Common myeloid progenitor, CD34-positive (primary cell): ENCODE measurements at regions not wholly inside any gene's neighbourhood (a gene's known extent, or its start where the extent isn't known, plus 50 kb on each side); places are given as distances from the start of the nearest gene placed in this dataset.

ENCODE experiments used
- CTCF ChIA-PET: fragments of 350-600 bp; sonication (Branson Sonifier 250); formaldehyde crosslinking; loops from one replicate; lab custom pipeline; 2021; ENCODE audit warnings: antibody characterized with exemption; lab: Charles Lee
- POLR2A ChIA-PET: fragments of 350-600 bp; sonication (Branson Sonifier 250); formaldehyde crosslinking; loops from one replicate; lab custom pipeline; 2021; ENCODE audit warnings: antibody characterized with exemption; lab: Charles Lee
- DNase-seq, 3 donors: peaks; one replicate each; pipeline versions ENCODE4 v3.0.0 to v3.0.0-alpha.2; 2013
- H3K27ac ChIP-seq, 2 experiments: 1 replicate in 1 of 2; 2 replicates in 1 of 2; pipeline ENCODE4 v1.7.0; 2013; ENCODE audit warnings: inconsistent platforms in 2 of 2, low read length in 2 of 2, mild to moderate bottlenecking in 2 of 2, low read depth in 1 of 2, moderate library complexity in 1 of 2; ENCODE audit not compliant: severe bottlenecking in 2 of 2, insufficient read depth in 1 of 2, poor library complexity in 1 of 2
- H3K27me3 ChIP-seq, 5 experiments: replicated peaks in 2 of 5; 1 replicate in 3 of 5; 2 replicates in 2 of 5; pipeline versions ENCODE4 v1.6.1 to v1.7.0; 2013; ENCODE audit warnings: low read length in 4 of 5, mild to moderate bottlenecking in 2 of 5, moderate library complexity in 2 of 5, inconsistent platforms in 1 of 5; ENCODE audit not compliant: insufficient read depth in 5 of 5, control insufficient read depth in 4 of 5
- H3K36me3 ChIP-seq, 4 experiments: 1 replicate in 2 of 4; 2 replicates in 2 of 4; pipeline versions ENCODE4 v1.6.1 to v1.7.0; 2013; ENCODE audit warnings: low read length in 3 of 4, control low read depth in 1 of 4, mild to moderate bottlenecking in 1 of 4; ENCODE audit not compliant: control insufficient read depth in 4 of 4, insufficient read depth in 4 of 4
- H3K4me1 ChIP-seq, 4 experiments: 1 replicate in 3 of 4; 2 replicates in 1 of 4; pipeline versions ENCODE4 v1.6.1 to v1.7.1; 2013; ENCODE audit warnings: low read length in 3 of 4, mild to moderate bottlenecking in 3 of 4, control low read depth in 1 of 4, inconsistent platforms in 1 of 4, moderate library complexity in 1 of 4; ENCODE audit not compliant: control insufficient read depth in 4 of 4, insufficient read depth in 4 of 4; ENCODE audit errors: control extremely low read depth in 1 of 4
- H3K4me3 ChIP-seq, 7 experiments: 1 replicate in 4 of 7; 2 replicates in 3 of 7; pipeline versions ENCODE4 v1.5.1 to v1.7.0; 2013; ENCODE audit warnings: mild to moderate bottlenecking in 7 of 7, low read length in 6 of 7, moderate library complexity in 6 of 7, inconsistent platforms in 2 of 7, low read depth in 2 of 7, control low read depth in 1 of 7; ENCODE audit not compliant: insufficient read depth in 4 of 7, control insufficient read depth in 1 of 7; ENCODE audit errors: extremely low read depth in 1 of 7
- H3K9me3 ChIP-seq, 5 experiments: 1 replicate in 4 of 5; 2 replicates in 1 of 5; pipeline versions ENCODE4 v1.6.1 to v1.7.1; 2013; ENCODE audit warnings: low read length in 4 of 5, mild to moderate bottlenecking in 2 of 5, inconsistent platforms in 1 of 5, low read depth in 1 of 5, moderate library complexity in 1 of 5; ENCODE audit not compliant: control insufficient read depth in 4 of 5, insufficient read depth in 2 of 5; ENCODE audit errors: control extremely low read depth in 1 of 5
- WGBS: methylation state at CpG from one replicate; pipeline ENCODE4 v1.1.5; 2013; ENCODE audit not compliant: insufficient coverage; 5-methylcytosine and 5-hydroxymethylcytosine counted together

- CTCF ChIA-PET = no interaction called here
These were observed 358.8 kb downstream of the PREX1 start for GRCh38 chr20:48469026-48469425.

DNA sequence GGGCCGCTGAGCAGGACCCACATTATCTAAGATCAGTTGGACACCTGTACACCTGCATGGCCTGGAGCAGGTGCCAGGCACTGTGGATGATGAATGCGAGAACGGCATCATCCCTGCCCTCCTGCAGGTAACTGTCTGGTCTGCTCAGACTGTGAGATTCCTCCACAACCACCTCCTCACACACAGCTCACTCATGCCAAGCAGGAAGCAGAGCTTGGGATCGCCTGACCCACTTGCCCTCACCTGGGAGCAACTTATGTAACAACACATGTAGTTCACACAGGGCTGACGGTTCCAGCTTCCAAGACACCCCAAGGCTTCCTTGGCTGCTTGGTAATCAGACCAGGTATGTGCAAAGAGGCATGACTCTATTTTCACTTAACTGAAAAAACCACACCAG, 359.2 kb downstream of the PREX1 start:
- H3K9me3 ChIP-seq = no peaks in the 10 kb centered on the region
- H3K36me3 ChIP-seq = no peaks in the 10 kb centered on the region
- no peak overlapping the region for H3K4me3 ChIP-seq
- POLR2A ChIA-PET = no interaction called here
- H3K27ac ChIP-seq = no peak overlapping the region
- peaks cover 0 to 5% (median 0%) of the 10 kb centered on the region in 4 experiments for H3K4me1 ChIP-seq
- CTCF ChIA-PET = no interaction called here
- 75% methylated on average over 4 of the region's 5 CpGs for WGBS
- H3K27me3 ChIP-seq = peaks cover 0 to 6% (median 5%) of the 10 kb centered on the region in 5 experiments
- no peak for DNase-seq

More at GRCh38 chr20:48469026-48469425, 358.8 kb downstream of the PREX1 start:
- H3K27me3 ChIP-seq = peaks cover 0 to 9% (median 4%) of the 10 kb centered on the region in 5 experiments
- POLR2A ChIA-PET = no interaction called here
- 93% methylated on average over 4 of the region's 4 CpGs for WGBS
- H3K4me1 ChIP-seq = peaks cover 0 to 5% (median 0%) of the 10 kb centered on the region in 4 experiments
- no peaks in the 10 kb centered on the region for H3K9me3 ChIP-seq
- no peak overlapping the region for H3K4me3 ChIP-seq
- H3K27ac ChIP-seq = no peak overlapping the region
- DNase-seq = no peak
- no peaks in the 10 kb centered on the region for H3K36me3 ChIP-seq

- no peaks in the 10 kb centered on the region for H3K36me3 ChIP-seq
- peaks cover 0 to 5% (median 0%) of the 10 kb centered on the region in 4 experiments for H3K4me1 ChIP-seq
- no peak overlapping the region for H3K4me3 ChIP-seq
- no peak overlapping the region for H3K27ac ChIP-seq
- CTCF ChIA-PET = no interaction called here
- peaks cover 0 to 9% (median 5%) of the 10 kb centered on the region in 5 experiments for H3K27me3 ChIP-seq
- WGBS = 100% methylated on average over 2 of the region's 2 CpGs
- POLR2A ChIA-PET = no interaction called here
- peak in 1 of 3 donors; percentile 9 for DNase-seq
- no peaks in the 10 kb centered on the region for H3K9me3 ChIP-seq
These were observed 360.2 kb downstream of the PREX1 start for GRCh38 chr20:48467622-48468021.

GRCh38 chr20:48465271-48465670, 362.5 kb downstream of the PREX1 start:
- ChIA-PET POLR2A (no interaction called here), CTCF (no interaction called here)
- Histone ChIP-seq H3K27me3 (peaks cover 0 to 21% (median 13%) of the 10 kb centered on the region in 5 experiments), H3K4me3 (no peak overlapping the region), H3K27ac (no peak overlapping the region), H3K9me3 (no peaks in the 10 kb centered on the region), H3K36me3 (no peaks in the 10 kb centered on the region), H3K4me1 (peaks cover 0 to 5% (median 0%) of the 10 kb centered on the region in 4 experiments)
- DNase-seq = no peak
- 92% methylated on average over 3 of the region's 4 CpGs for WGBS

DNA sequence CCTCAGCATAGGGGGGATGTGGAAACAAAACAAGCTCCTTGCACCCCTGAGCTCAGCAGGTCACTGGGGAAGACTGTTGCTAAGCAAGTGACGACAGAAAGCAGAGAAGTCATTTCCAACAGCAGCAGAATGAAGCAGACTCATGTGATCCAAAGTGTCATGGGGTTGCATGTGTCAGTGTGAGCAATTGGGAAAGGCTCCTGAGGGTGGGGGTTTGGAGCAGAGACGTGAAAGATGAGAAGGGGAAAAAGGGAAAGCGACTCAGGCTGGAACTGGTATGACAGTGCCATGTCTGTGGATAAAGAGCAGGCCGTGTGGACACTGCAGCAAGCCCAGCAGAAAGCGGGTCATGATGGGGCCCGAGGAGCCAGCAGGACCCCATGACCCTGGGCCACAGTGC, 363.9 kb downstream of the PREX1 start:
- no peaks in the 10 kb centered on the region for H3K36me3 ChIP-seq
- no peak overlapping the region for H3K4me3 ChIP-seq

DNA sequence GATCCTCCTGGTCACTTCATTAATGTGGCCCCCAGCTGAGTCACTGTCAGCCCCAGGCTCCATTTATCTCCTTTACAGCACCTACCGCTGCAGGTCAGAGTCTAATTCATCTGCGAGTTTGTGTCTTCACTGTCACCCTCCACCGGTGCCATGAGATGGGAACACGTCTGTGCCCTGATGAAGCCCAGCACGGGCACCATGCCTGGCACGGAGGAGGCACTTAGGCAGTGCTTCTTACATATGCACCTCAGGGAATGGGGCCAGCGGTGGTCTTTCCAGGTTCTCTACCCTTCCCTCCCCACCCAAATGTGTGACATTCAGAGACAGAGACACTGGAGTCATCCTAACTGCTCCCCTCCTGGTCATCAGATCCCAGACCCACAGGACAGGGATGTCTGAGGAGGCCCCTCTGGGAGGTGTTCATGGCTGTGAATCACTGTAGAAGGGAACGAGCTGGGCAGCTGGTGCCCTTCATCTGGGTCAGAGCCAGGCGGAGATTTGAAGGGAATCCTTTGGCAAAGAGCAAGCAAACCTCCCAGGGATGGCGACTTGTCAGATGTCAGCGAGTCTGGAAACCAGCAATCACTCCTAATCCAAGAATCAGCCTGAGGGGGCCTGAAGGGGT, 364.6 kb downstream of the PREX1 start:
- Histone ChIP-seq H3K27me3 (peaks cover 0 to 26% (median 13%) of the 10 kb centered on the region in 5 experiments), H3K27ac (no peak overlapping the region), H3K9me3 (no peaks in the 10 kb centered on the region), H3K4me1 (peaks cover 0 to 5% (median 0%) of the 10 kb centered on the region in 4 experiments), H3K4me3 (no peak overlapping the region), H3K36me3 (no peaks in the 10 kb centered on the region)
- CTCF ChIA-PET = no interaction called here
- 81% methylated on average over 10 of the region's 11 CpGs for WGBS
- POLR2A ChIA-PET = no interaction called here
- no peak for DNase-seq

More for the DNA sequence above, 363.9 kb downstream of the PREX1 start:
- ChIA-PET POLR2A (no interaction called here), CTCF (no interaction called here)
- Histone ChIP-seq H3K27me3 (peaks cover 0 to 26% (median 13%) of the 10 kb centered on the region in 5 experiments), H3K9me3 (no peaks in the 10 kb centered on the region), H3K4me1 (peaks cover 0 to 5% (median 0%) of the 10 kb centered on the region in 4 experiments), H3K27ac (no peak overlapping the region)
- WGBS = 89% methylated on average over 6 of the region's 6 CpGs
- no peak for DNase-seq

GRCh38 chr20:48461735-48462119, 366.1 kb downstream of the PREX1 start:
- no peak overlapping the region for H3K4me3 ChIP-seq
- no peak overlapping the region for H3K27ac ChIP-seq
- ChIA-PET CTCF (no interaction called here), POLR2A (no interaction called here)
- H3K27me3 ChIP-seq = peaks cover 0 to 26% (median 13%) of the 10 kb centered on the region in 5 experiments
- no peaks in the 10 kb centered on the region for H3K4me1 ChIP-seq
- H3K36me3 ChIP-seq = no peaks in the 10 kb centered on the region
- no peak for DNase-seq
- no CpG with 5 or more reads among the region's 3 CpGs for WGBS
- no peaks in the 10 kb centered on the region for H3K9me3 ChIP-seq
